GM18505 (cell line): ENCODE measurements at regions not wholly inside any gene's neighbourhood (a gene's known extent, or its start where the extent isn't known, plus 50 kb on each side); places are given as distances from the start of the nearest gene placed in this dataset.
"Not testable (repeated sequence)": the region's sequence is repeated elsewhere in the genome, so short reads cannot be mapped to it uniquely, and the experiment has no call there.

Experiments used
- ATAC-seq: cut with Tn5 transposase; IDR thresholded peaks from one replicate; pipeline ENCODE4 v1.9.1; 2021; ENCODE audit not compliant: unreplicated experiment

GRCh38 chr2:87521489-87521888 lies 226.4 kb upstream of the PLGLB2 start:
- not testable (repeated sequence) for ATAC-seq

DNA sequence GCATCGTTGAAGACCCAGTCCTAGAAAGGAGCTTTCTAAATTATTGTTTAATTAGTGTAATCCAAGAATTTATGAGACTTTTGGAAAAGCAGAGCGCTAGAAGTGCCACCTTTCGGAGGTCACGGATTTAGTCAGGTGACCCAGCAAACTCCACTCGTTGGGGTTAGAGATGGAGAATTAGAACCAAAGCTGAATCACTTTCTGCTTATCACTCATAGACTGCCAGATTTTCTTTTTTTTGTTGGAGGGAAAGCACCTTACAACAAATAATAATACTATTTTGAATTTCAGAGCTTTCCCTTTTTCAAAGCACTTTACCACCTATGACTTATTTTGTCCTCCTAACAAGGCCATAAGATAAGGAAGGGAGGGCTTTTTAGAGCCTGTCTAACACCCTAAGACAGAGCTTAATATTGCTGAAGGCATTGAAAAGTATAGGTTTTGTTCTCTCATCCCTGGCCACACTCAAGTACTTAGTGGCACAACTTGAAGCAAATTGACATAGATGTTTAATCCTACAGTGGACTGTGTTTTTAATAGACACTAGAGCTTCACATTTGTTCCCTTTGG lies 223.2 kb upstream of the PLGLB2 start:
- ATAC-seq, result not testable (repeated sequence)

- ATAC-seq, result not testable (repeated sequence)
Observed at GRCh38 chr2:87525497-87525991, 222.3 kb upstream of the PLGLB2 start.

GRCh38 chr2:87526258-87526657 lies 221.6 kb upstream of the PLGLB2 start:
- ATAC-seq, result not testable (repeated sequence)

GRCh38 chr2:87531968-87532715 lies 215.7 kb upstream of the PLGLB2 start:
- not testable (repeated sequence) for ATAC-seq

DNA sequence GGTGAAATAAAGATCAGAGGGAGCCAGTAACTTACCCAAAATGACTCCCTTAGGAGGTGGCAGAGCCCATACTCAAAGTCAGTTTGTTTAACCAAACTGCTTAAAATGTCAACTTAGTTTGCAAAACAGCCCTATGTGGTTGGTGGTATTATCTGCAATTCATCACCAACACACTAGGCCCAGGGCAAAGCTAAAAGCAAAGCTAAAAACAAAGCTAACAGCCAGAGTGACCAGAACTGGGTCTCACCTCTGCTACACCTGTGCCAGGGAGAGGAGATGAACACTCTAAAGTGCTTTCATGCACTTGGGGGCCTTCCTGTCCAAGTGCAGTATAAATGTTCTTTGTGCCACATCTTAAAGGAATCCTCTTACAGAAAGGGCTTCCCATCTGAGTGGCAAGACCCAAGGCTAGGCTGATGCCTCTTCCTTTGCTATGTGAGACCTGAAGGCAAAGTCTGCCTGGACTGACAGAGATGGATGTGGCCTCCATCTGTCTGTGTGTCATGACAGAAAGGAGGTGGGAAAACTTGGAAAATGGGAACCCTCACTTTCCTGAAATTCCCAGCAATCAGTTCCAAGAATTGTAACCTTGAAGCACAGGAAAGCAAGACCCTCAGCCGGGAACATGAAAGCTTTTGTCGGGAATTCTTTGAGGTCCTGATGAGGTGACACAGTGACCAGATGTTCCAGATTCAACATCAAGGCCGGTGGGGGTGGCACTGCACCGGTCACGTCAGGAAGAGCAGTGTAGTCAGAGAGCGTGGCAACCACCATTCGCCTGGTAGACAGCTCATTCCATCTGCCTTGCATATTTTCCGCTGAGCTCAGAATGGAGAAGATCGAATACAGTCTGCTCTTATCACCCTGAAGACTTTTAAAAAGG lies 214.3 kb upstream of the PLGLB2 start:
- not testable (repeated sequence) for ATAC-seq

DNA sequence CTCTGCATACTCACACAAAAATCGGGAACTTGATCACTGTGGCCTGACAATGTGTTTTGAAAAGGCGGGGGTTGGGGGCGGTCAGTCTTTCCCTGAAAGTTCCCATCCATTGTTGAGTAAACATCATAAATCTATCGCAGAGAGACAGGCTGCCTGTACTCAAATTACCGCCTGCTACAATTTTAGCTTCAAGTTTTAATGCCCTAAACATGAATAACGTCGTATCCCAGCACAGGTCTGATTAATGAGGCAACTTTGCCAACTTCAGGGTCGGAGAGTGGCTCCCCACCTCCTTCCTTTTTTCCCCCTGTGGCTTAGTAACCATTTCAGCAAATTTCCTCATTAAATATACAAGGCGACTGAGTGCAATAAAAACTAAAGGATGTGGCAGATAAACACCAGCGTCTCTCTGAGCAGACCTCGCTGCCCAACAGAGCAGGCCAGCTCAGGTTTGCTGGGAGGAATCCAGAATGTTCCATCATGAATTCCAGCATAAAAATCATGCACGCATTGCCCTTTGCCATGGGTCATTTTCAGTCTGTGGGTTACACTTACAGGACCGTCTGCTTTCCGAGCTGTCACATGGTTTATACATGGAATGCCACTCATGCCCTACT lies 213.5 kb upstream of the PLGLB2 start:
- not testable (repeated sequence) for ATAC-seq

DNA sequence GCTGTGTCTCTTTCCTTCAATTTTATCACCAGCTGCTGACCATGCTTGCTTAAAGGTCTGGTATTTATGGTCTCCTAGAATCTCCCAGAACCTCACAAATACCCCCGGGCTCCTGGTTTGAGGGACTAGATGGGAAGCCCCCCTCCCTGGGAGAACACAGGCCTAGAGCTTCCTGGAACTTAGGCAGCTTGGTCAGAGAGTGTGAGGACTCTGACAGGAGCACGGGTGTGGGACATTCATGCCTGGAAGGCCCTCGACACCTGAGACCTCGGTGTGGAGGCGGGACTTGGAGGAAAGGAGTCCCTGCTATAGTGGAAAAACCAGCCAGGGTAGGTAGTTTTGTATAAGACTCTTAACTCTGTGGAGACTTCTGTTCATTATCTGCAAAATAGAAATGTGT lies 211.5 kb upstream of the PLGLB2 start:
- ATAC-seq, result not testable (repeated sequence)

DNA sequence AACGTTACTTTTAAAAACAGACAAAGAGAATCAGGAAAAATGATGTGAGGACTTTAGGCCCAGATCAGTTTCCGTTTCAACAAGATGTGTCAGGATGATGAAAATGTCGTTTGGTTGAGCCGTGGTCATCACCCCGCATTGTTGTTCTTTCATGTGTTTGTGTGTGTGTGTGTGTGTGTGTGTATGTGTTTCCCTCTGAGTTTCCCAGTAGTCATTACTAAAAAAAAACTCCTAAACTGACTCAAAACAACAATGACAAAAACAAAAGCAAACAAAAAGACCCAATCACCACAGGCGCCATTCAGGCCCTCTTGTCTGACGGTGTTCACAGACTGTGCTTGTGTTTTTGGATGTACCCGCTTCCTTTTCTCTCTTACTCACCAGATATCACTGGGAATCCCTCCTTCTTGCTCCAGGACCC lies 210.6 kb upstream of the PLGLB2 start:
- ATAC-seq, result not testable (repeated sequence)

DNA sequence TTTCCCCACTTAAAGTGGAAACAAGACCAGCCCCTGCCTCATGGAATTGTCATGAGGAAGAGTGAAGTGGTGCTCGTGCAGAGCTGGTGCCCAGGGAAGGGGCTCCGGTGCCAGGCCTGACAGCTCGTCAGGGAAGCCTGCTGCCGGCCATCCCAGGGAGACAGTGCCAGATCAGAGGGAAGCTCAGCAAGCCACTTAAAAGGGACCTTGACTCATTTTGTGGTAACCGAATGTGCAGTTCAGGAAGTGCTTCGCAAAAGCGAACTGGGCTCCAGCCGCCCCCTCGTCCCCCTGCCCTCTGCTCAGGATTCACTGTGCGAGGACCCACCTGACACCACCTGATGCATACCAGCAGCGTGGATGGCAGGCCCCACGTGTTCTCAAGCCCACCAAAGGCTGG lies 209.6 kb upstream of the PLGLB2 start:
- ATAC-seq, result not testable (repeated sequence)

DNA sequence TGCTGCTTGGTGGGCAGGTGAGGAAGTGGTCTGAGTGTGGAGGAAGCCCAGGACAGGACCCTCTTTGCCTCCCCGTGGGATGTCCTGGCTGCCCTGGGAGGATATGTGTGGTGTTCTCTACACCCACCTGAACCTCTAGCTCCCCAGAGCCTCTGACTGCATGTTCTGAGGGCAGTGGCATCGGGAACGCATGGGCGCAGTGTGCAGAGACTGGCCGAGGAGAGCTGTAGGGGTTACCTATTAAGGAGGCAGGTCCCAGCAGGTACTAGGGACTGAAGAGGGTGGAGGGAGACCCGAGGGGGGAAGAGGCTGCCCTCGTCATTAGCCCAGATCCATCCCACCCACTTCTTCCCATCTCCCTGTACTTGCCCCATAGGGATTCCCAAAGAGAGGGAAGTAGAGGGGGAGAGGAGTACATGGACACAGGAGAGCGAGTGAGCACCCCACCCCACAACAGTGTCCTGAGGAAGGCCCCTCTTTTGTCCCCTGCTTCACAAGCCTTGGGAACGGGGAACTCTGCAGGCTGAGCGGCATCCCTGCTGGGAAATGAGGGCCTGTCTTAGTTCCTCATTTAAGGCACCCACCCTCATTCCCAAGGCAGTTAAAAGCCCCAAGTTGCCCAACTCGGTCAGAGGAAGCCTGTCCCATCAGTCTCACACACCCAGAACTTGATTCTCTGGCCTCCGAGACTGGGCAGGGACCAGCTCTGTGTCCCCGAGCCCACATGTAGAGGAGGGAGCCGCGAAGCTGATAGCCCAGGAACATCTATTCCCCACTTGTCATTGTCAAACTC lies 208.5 kb upstream of the PLGLB2 start:
- not testable (repeated sequence) for ATAC-seq

DNA sequence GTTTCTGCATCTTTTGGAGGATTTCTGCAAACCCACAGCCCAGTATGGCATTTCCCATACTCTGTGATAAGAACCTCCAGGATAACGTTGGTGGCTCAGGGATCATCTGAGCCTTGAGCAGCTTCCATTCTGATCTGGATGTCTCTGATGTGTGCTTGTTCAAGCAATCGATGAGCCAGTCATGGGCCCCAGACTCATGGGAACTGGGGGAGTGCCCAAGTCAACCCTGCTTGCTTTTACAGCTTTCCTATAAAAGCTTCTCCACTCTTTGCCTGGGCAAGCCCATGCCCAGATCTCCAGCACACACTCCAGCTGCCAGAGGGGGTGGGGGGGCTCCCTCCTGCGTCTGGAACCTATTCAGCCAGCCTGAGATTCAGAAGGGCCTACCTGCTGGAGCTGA lies 207.6 kb upstream of the PLGLB2 start:
- not testable (repeated sequence) for ATAC-seq

- ATAC-seq, result not testable (repeated sequence)
Observed at GRCh38 chr2:87542599-87543174, 205.2 kb upstream of the PLGLB2 start.

- ATAC-seq, result not testable (repeated sequence)
Observed at GRCh38 chr2:87543797-87544196, 204.1 kb upstream of the PLGLB2 start.

GRCh38 chr2:87547106-87547505 lies 200.8 kb upstream of the PLGLB2 start:
- ATAC-seq, result not testable (repeated sequence)

- ATAC-seq, result not testable (repeated sequence)
Observed at GRCh38 chr2:87547966-87548365, 199.9 kb upstream of the PLGLB2 start.

DNA sequence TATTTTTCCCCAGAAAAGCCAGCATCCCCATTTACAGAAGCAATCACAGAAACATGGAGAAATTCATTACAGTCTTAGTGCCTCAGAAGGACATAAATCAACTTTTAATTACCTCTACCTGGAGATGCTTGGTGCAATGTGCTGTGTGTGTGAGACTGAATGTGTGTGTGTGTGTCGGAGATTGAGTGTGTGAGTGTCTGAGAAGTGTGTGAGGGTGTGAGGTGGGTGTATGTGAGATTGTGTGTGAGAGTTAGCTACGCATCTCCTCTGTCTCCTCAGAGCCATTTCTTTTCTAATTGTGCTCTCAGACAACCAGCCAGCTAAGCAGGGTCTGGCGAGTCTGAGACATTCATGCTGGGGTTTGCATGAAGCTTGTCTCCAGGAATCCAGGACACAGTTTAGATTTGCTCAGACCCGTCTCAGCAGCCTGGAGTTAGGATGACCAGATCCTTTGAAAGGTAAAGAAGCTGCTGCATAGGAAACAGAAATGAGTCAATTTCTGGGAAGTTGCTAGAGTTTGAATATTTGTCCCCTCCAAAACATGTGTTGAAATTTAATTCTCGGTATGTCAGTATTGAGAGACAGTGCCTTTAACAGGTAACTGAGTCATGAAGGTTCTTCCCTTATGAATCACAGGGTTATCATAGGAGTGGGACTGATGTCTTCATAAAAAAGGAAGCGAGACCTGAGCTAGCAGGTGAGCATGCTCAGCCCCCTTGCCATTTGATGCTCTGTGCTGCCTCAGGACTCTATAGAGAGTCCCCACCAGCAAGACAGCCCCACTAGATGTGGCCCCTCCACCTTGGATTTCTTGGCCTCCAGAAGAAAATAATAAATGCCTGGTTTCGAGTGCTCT lies 199.0 kb upstream of the PLGLB2 start:
- ATAC-seq, result not testable (repeated sequence)

DNA sequence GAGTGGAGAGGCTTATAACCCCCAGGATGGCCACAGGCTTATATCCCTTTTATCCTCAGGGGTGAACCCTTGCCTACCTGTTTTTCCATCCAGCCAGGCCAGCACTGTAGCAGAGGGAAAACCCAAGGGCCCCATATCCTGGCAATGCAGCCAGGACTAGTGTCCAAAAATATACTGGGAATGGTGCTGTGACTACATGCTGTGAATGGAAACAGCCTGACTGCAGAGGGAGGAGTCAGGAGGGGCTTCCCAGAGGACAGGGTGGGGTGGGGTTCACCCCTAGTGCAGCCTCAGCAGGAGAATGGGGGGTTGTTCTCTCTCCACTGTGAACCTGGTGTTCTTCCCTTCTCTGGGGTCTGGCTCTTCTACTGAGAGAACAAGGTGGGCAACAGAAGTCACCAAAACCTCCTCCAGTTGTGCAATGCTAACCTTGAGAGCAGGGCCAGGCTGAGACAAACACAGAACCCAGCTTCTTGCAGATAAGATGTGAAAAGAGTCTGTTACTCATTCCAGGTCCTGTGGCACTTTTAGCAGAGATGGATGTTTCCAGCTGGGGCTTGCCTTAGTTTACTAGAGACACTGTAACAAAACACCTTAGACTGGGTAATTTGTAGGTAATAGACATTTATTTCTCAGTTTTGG lies 198.2 kb upstream of the PLGLB2 start:
- ATAC-seq, result not testable (repeated sequence)
